K562 (cell line): ENCODE measurements at regions not wholly inside any gene's neighbourhood (a gene's known extent, or its start where the extent isn't known, plus 50 kb on each side); places are given as distances from the start of the nearest gene placed in this dataset.

Experiments used
- ATAC-seq: fragments of 200-7000 bp; cut with Tn5 transposase; 3 replicates; pipeline ENCODE4 v1.9.1; 2020; ENCODE audit warnings: moderate library complexity
- BruUV-seq: library from RNA; stranded (reverse); fragments of 400-500 nt; replicated peaks from 2 replicates; lab custom pipeline; 2021; lab: Mats Ljungman, UMichigan
- CTCF ChIA-PET: fragments of 300-600 bp; formaldehyde crosslinking; extraction: SDS; loops from one replicate; lab custom pipeline; 2021; ENCODE audit warnings: low intra/inter-chr PET ratio; lab: Yijun Ruan, JAX
- POLR2A ChIA-PET: fragments of 300-600, 350-650 bp; sonication (Branson Sonifier 250); formaldehyde crosslinking; extraction: SDS; loops from one replicate; lab custom pipeline; 2021; ENCODE audit warnings: antibody characterized with exemption, inconsistent platforms; lab: Yijun Ruan, JAX
- DNase-seq, 4 experiments: peaks; one replicate each; pipeline versions ENCODE4 v3.0.0 to v3.0.0-alpha.2; 2011 to 2018; ENCODE audit warnings: low spot score in 3 of 4, mixed read lengths in 3 of 4; ENCODE audit errors: extremely low read depth in 1 of 4
- FAIRE-seq: peaks from 2 replicates; lab custom pipeline; 2011; peaks lifted over from hg19 to GRCh38; lab: Jason Lieb, UNC
- H2AFZ ChIP-seq: 2 replicates; pipeline ENCODE4 v1.6.0; 2011; ENCODE audit warnings: low read depth, low read length, control low read depth, inconsistent platforms
- H3K27ac ChIP-seq: fragments of 200-600 bp; 3 replicates; pipeline ENCODE4 v1.8.0; 2011; ENCODE audit warnings: low read depth, mild to moderate bottlenecking, control low read depth, inconsistent platforms, low read length, moderate library complexity, mixed read lengths; ENCODE audit errors: extremely low read depth
- H3K27me3 ChIP-seq, 2 experiments: fragments of 300-600 bp in 1 of 2; 2 replicates in 1 of 2; 3 replicates in 1 of 2; pipeline versions ENCODE4 v1.6.0 to v1.8.0; 2011; ENCODE audit warnings: inconsistent platforms in 2 of 2, low read length in 2 of 2, mild to moderate bottlenecking in 1 of 2, mixed read lengths in 1 of 2, moderate library complexity in 1 of 2; ENCODE audit not compliant: control insufficient read depth in 2 of 2, insufficient read depth in 2 of 2
- H3K36me3 ChIP-seq: fragments of 300-600 bp; 3 replicates; pipeline ENCODE4 v1.8.0; 2011; ENCODE audit warnings: mild to moderate bottlenecking, low read length, inconsistent platforms; ENCODE audit not compliant: control insufficient read depth, insufficient read depth
- H3K4me1 ChIP-seq, 2 experiments: fragments of 200-600 bp in 1 of 2; replicated peaks in 1 of 2; 2 replicates in 1 of 2; 3 replicates in 1 of 2; pipeline versions ENCODE4 v1.5.1 to v1.8.0; 2011; ENCODE audit warnings: inconsistent platforms in 2 of 2, low read length in 2 of 2, mild to moderate bottlenecking in 1 of 2, mixed read lengths in 1 of 2, moderate library complexity in 1 of 2; ENCODE audit not compliant: control insufficient read depth in 2 of 2, insufficient read depth in 2 of 2
- H3K4me2 ChIP-seq: 2 replicates; pipeline ENCODE4 v1.6.1; 2011; ENCODE audit warnings: low read length, control low read depth, inconsistent platforms, mixed read lengths; ENCODE audit not compliant: insufficient read depth
- H3K4me3 ChIP-seq: fragments of 200-600 bp; sonication (generic), shearing (Covaris generic); 2 replicates; pipeline ENCODE4 v1.5.1; 2016; ENCODE audit warnings: control low read depth, inconsistent platforms
- H3K79me2 ChIP-seq: fragments of 200-600 bp; 3 replicates; pipeline ENCODE4 v1.8.0; 2011; ENCODE audit warnings: low read length, inconsistent platforms; ENCODE audit not compliant: control insufficient read depth, insufficient read depth
- H3K9ac ChIP-seq, 2 experiments: 2 replicates each; pipeline versions ENCODE4 v1.6.0 to v1.6.1; 2011; ENCODE audit warnings: low read depth in 2 of 2, low read length in 2 of 2, control low read depth in 1 of 2, inconsistent platforms in 1 of 2, mild to moderate bottlenecking in 1 of 2, mixed read lengths in 1 of 2; ENCODE audit not compliant: insufficient read depth in 1 of 2
- H3K9me1 ChIP-seq: one replicate; pipeline ENCODE4 v1.6.0; 2011; ENCODE audit warnings: inconsistent platforms, mild to moderate bottlenecking, low read length, moderate library complexity; ENCODE audit not compliant: control insufficient read depth, insufficient read depth
- H3K9me3 ChIP-seq: replicated peaks from 2 replicates; pipeline ENCODE4 v1.5.1; 2011; ENCODE audit warnings: low read depth, low read length, inconsistent platforms; ENCODE audit not compliant: control insufficient read depth, insufficient read depth
- H4K20me1 ChIP-seq: replicated peaks from 2 replicates; pipeline ENCODE4 v1.6.1; 2011; ENCODE audit warnings: low read length, inconsistent platforms, mixed read lengths; ENCODE audit not compliant: control insufficient read depth, insufficient read depth
- ADNP ChIP-seq: fragments of 200-800 bp; sonication (Bioruptor generic); IDR thresholded peaks from 2 replicates; pipeline ENCODE4 v1.6.1; 2016; ENCODE audit warnings: missing genetic modification characterization, missing compliant biosample characterization
- FUS ChIP-seq: fragments of 200-400 bp; formaldehyde crosslinking; optimal IDR thresholded peaks from 2 replicates; pipeline ENCODE3; 2017; ENCODE audit warnings: low read depth, low read length
- GMEB1 ChIP-seq: fragments of 250-450 bp; sonication (Bioruptor Pico); IDR thresholded peaks from 2 replicates; pipeline ENCODE4 v1.4.0; 2020; ENCODE audit warnings: mild to moderate bottlenecking
- RAD51 ChIP-seq: fragments of 450-650 bp; IDR thresholded peaks from 2 replicates; pipeline ENCODE4 v1.7.1; 2016; ENCODE audit warnings: low read depth, mild to moderate bottlenecking, borderline replicate concordance
- RBFOX2 ChIP-seq: fragments of 200-400 bp; formaldehyde crosslinking; IDR thresholded peaks from 2 replicates; pipeline ENCODE4 v1.6.1; 2017; ENCODE audit warnings: low read depth, mild to moderate bottlenecking, low read length, moderate library complexity
- SIN3A ChIP-seq, 2 experiments: fragments of 150-350 bp in 1 of 2; IDR thresholded peaks; 2 replicates each; pipeline ENCODE4 v1.6.1; 2011 to 2016; ENCODE audit warnings: borderline replicate concordance in 2 of 2, low read depth in 2 of 2, low read length in 2 of 2, mild to moderate bottlenecking in 2 of 2, moderate library complexity in 2 of 2; ENCODE audit not compliant: control insufficient read depth in 1 of 2
- ZNF436 ChIP-seq: fragments of 250-450, 450-650 bp; sonication (Bioruptor Pico); formaldehyde crosslinking; IDR thresholded peaks from 2 replicates; pipeline ENCODE4 v1.7.0; 2020; ENCODE audit warnings: mild to moderate bottlenecking
- WGBS: fragments of 100-300 bp; shearing (Covaris generic); methylation state at CpG from one replicate; pipeline ENCODE4 v1.1.6; 2016; ENCODE audit warnings: low coverage, mixed read lengths; ENCODE audit not compliant: insufficient coverage; ENCODE audit errors: missing lambda C conversion rate; 5-methylcytosine and 5-hydroxymethylcytosine counted together
- in situ Hi-C: fragments of 300-500 bp; cut with MboI; formaldehyde crosslinking; loops from 4 replicates; pipeline ENCODE4 v1.15.0; 2018; ENCODE audit warnings: inconsistent platforms, mixed read lengths
- intact Hi-C: fragments of 100-400 bp; cut with micrococcal nuclease; formaldehyde crosslinking; loops from 2 replicates; pipeline ENCODE4 v1.14.2; 2022
- TF ChIP-seq, protein P1 (sequence below): fragments of 250-450 bp; sonication (Bioruptor Pico); IDR thresholded peaks from 2 replicates; pipeline ENCODE4 v1.5.0; 2021
- TF ChIP-seq, protein P2 (sequence below): IDR thresholded peaks from 3 replicates; pipeline ENCODE4 v1.6.1; 2011; ENCODE audit warnings: borderline replicate concordance, mild to moderate bottlenecking; ENCODE audit not compliant: insufficient read length, insufficient read depth

DNA sequence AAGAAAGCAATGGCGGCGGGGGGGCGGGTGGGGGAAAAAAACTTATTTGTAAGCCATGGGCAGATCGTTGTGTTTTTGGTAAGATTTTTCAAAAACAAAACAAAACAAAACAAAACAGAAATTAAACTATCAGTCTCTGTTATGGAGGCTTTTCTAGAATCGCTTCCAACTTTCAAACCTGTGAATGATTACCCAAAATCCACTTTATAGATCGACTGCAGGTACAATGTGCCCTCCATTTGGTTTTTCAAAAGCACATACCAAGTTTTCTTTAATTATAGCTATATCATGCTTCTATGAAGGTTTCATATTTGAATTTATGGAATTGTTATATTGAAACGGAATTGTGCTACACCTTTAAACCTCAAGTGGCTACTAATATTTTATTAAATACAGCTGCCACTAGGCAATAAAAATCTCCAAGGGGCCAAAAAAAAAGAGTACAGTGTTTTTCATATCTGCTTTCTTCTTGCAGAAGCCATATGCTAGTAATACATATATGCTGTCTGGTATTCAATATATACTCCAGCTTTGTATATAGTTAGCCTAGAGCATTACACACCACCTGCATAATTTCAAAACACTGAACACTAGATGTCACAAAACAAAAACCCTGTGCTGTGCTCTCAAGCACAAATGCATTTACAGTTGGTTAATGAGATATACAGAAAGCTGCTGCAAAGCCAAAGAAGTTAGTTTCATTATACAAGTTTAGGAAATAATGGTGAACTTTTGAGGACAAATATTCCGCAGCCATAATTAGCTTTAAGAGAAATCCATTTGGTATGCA, 683.8 kb upstream of the NR2F2 start:
- in situ Hi-C loops = no loop called here
- H3K79me2 ChIP-seq = peaks cover 97% of the 10 kb centered on the region
- CTCF ChIA-PET = no interaction called here
- TF ChIP-seq ZNF436 (CRISPR knock-in tag) (no peak), RAD51 (no peak), ADNP (tag) (no peak), GMEB1 (CRISPR knock-in tag) (no peak), RBFOX2 (no peak), SIN3A (IDR thresholded peaks at IDR 0.05; ENCODE audit: borderline replicate concordance in 2 of 2, control insufficient read depth in 1 of 2, low read depth in 2 of 2, low read length in 2 of 2) (no peak), FUS (no peak)
- TF ChIP-seq, protein P1, sequence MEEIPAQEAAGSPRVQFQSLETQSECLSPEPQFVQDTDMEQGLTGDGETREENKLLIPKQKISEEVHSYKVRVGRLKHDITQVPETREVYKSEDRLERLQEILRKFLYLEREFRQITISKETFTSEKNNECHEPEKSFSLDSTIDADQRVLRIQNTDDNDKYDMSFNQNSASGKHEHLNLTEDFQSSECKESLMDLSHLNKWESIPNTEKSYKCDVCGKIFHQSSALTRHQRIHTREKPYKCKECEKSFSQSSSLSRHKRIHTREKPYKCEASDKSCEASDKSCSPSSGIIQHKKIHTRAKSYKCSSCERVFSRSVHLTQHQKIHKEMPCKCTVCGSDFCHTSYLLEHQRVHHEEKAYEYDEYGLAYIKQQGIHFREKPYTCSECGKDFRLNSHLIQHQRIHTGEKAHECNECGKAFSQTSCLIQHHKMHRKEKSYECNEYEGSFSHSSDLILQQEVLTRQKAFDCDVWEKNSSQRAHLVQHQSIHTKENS (CRISPR knock-in tag) = no peak
- TF ChIP-seq, protein P2, sequence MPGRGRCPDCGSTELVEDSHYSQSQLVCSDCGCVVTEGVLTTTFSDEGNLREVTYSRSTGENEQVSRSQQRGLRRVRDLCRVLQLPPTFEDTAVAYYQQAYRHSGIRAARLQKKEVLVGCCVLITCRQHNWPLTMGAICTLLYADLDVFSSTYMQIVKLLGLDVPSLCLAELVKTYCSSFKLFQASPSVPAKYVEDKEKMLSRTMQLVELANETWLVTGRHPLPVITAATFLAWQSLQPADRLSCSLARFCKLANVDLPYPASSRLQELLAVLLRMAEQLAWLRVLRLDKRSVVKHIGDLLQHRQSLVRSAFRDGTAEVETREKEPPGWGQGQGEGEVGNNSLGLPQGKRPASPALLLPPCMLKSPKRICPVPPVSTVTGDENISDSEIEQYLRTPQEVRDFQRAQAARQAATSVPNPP = no peak
- TF ChIP-seq, all 486 proteins: peak for 0
- DNase-seq (no peak), FAIRE-seq (no peak), ATAC-seq (no peak)
- BruUV-seq = no TSS peak
- H3K4me1 ChIP-seq = peaks cover 0 to 33% of the 10 kb centered on the region in 2 experiments; a peak in 2 of 5 replicates
- intact Hi-C loops = no loop called here
- H3K9me3 ChIP-seq = no peaks in the 10 kb centered on the region
- 82% methylated on average over 8 of the region's 8 CpGs for WGBS
- no peak overlapping the region for H3K27ac ChIP-seq
- peaks cover 3% of the 10 kb centered on the region for H3K9me1 ChIP-seq
- H3K36me3 ChIP-seq = peaks cover 57% of the 10 kb centered on the region
- no peaks in the 10 kb centered on the region for H3K27me3 ChIP-seq
- no peak overlapping the region for H3K4me3 ChIP-seq
- no peak overlapping the region for H3K4me2 ChIP-seq
- H3K9ac ChIP-seq = no peak overlapping the region
- no peak overlapping the region for H2AFZ ChIP-seq
- peaks cover 25% of the 10 kb centered on the region for H4K20me1 ChIP-seq
- POLR2A ChIA-PET = interaction anchor here (0.9 to 1.0 kb wide), 2 partner anchors 9 to 20 kb away, joined by 3 to 4 read pairs; no protein-coding TSS in a partner anchor
